Neural cell (in vitro differentiated cells): ENCODE measurements at regions not wholly inside any gene's neighbourhood (a gene's known extent, or its start where the extent isn't known, plus 50 kb on each side); places are given as distances from the start of the nearest gene placed in this dataset.
A peak's percentile ranks its signal among the peaks of the same experiment; 100 is the strongest.

Experiments
- H2AFZ ChIP-seq: fragments of 200-600, 300-800 bp; sonication (generic), shearing (Covaris generic); 2 replicates; pipeline ENCODE4 v1.6.0; 2014; ENCODE audit warnings: low read depth, mild to moderate bottlenecking, antibody characterized with exemption, low read length, moderate library complexity
- H3F3A ChIP-seq: fragments of 200-600 bp; shearing (Covaris generic); 2 replicates; pipeline ENCODE4 v1.6.1; 2016; ENCODE audit warnings: mild to moderate bottlenecking, moderate library complexity, mixed read lengths, antibody characterized with exemption, low read length; ENCODE audit not compliant: insufficient read depth, poor library complexity, severe bottlenecking
- H3K27ac ChIP-seq: fragments of 200-600, 300-800 bp; sonication (generic), shearing (Covaris generic); 2 replicates; pipeline ENCODE4 v1.5.1; 2014; ENCODE audit warnings: mild to moderate bottlenecking, low read length, moderate library complexity
- H3K27me3 ChIP-seq: fragments of 300-800, 200-600 bp; sonication (generic), shearing (Covaris generic); 2 replicates; pipeline ENCODE4 v1.6.0; 2014; ENCODE audit warnings: mild to moderate bottlenecking, low read depth, low read length, moderate library complexity; ENCODE audit not compliant: insufficient read depth
- H3K36me3 ChIP-seq: fragments of 300-800, 200-600 bp; sonication (generic), shearing (Covaris generic); 2 replicates; pipeline ENCODE4 v1.5.1; 2014; ENCODE audit warnings: mild to moderate bottlenecking, antibody characterized with exemption, low read length, moderate library complexity; ENCODE audit not compliant: insufficient read depth
- H3K4me2 ChIP-seq: fragments of 300-800, 200-600 bp; sonication (generic), shearing (Covaris generic); 2 replicates; pipeline ENCODE4 v1.6.0; 2014; ENCODE audit warnings: mild to moderate bottlenecking, low read length
- H3K4me3 ChIP-seq: fragments of 300-800, 200-600 bp; sonication (generic), shearing (Covaris generic); 2 replicates; pipeline ENCODE4 v1.5.1; 2014; ENCODE audit warnings: mild to moderate bottlenecking, low read length, moderate library complexity
- H3K79me2 ChIP-seq: fragments of 200-600 bp; shearing (Covaris generic); replicated peaks from 2 replicates; pipeline ENCODE4 v1.6.0; 2014; ENCODE audit warnings: mild to moderate bottlenecking, low read length, moderate library complexity; ENCODE audit not compliant: insufficient read depth
- H3K9ac ChIP-seq: fragments of 300-800, 200-600 bp; sonication (generic), shearing (Covaris generic); 2 replicates; pipeline ENCODE4 v1.6.1; 2016; ENCODE audit warnings: mild to moderate bottlenecking, low read length, mixed read lengths
- H3K9me2 ChIP-seq: fragments of 200-600 bp; shearing (Covaris generic); 2 replicates; pipeline ENCODE4 v1.6.1; 2016; ENCODE audit warnings: mild to moderate bottlenecking, low read length, mixed read lengths; ENCODE audit not compliant: insufficient read depth
- H3K9me3 ChIP-seq: fragments of 200-600, 300-800 bp; sonication (generic), shearing (Covaris generic); 2 replicates; pipeline ENCODE4 v1.6.1; 2016; ENCODE audit warnings: mild to moderate bottlenecking, mixed run types, low read length, moderate library complexity, mixed read lengths
- H4K20me1 ChIP-seq: fragments of 200-600 bp; shearing (Covaris generic); 2 replicates; pipeline ENCODE4 v1.6.1; 2016; ENCODE audit warnings: mild to moderate bottlenecking, mixed run types; ENCODE audit not compliant: insufficient read depth
- CTCF ChIP-seq: fragments of 450-650 bp; IDR thresholded peaks from 2 replicates; pipeline ENCODE4 v1.5.1; 2014; ENCODE audit warnings: antibody characterized with exemption, mild to moderate bottlenecking, moderate library complexity; ENCODE audit not compliant: poor library complexity, severe bottlenecking
- EP300 ChIP-seq: fragments of 450-650 bp; conservative IDR thresholded peaks from 2 replicates; pipeline ENCODE4 v1.6.1; 2014; ENCODE audit warnings: antibody characterized with exemption, mild to moderate bottlenecking, moderate library complexity; ENCODE audit not compliant: poor library complexity, severe bottlenecking
- EZH2 ChIP-seq: fragments of 200-600, 300-800 bp; shearing (Covaris generic), sonication (generic); IDR thresholded peaks from 2 replicates; pipeline ENCODE4 v1.6.1; 2014; ENCODE audit warnings: antibody characterized with exemption, low read length, borderline replicate concordance, mild to moderate bottlenecking; ENCODE audit not compliant: insufficient read depth, poor library complexity, severe bottlenecking
- MXI1 ChIP-seq: fragments of 450-650 bp; conservative IDR thresholded peaks from 2 replicates; pipeline ENCODE4 v1.6.1; 2014; ENCODE audit warnings: antibody characterized with exemption, mild to moderate bottlenecking; ENCODE audit not compliant: poor library complexity, severe bottlenecking
- POLR2AphosphoS5 ChIP-seq: IDR thresholded peaks from 2 replicates; pipeline ENCODE4 v1.6.1; 2012
- RAD21 ChIP-seq: fragments of 450-650 bp; conservative IDR thresholded peaks from 2 replicates; pipeline ENCODE4 v1.6.1; 2014; ENCODE audit warnings: antibody characterized with exemption, mild to moderate bottlenecking, moderate library complexity
- REST ChIP-seq: IDR thresholded peaks from 2 replicates; pipeline ENCODE4 v1.6.1; 2012; ENCODE audit warnings: borderline replicate concordance
- SMC3 ChIP-seq: fragments of 450-650 bp; conservative IDR thresholded peaks from 2 replicates; pipeline ENCODE4 v1.6.1; 2014; ENCODE audit warnings: antibody characterized with exemption, mild to moderate bottlenecking, moderate library complexity; ENCODE audit not compliant: poor library complexity
- TAF1 ChIP-seq: IDR thresholded peaks from 2 replicates; pipeline ENCODE4 v1.6.1; 2012; ENCODE audit warnings: low read depth

GRCh38 chr5:28766565-28767158 is 1728.3 kb upstream of the CDH9 start:
- Histone ChIP-seq H3K79me2 (no peaks in the 10 kb centered on the region), H3K4me2 (no peak overlapping the region), H2AFZ (no peak overlapping the region), H3K27ac (no peak overlapping the region), H3K9me2 (no peaks in the 10 kb centered on the region), H3K4me3 (no peak overlapping the region), H3K27me3 (no peaks in the 10 kb centered on the region), H3K36me3 (no peaks in the 10 kb centered on the region), H4K20me1 (no peaks in the 10 kb centered on the region), H3K9ac (no peak overlapping the region), H3K9me3 (no peaks in the 10 kb centered on the region), H3F3A (no peaks in the 10 kb centered on the region)
- peak; percentile 85 for TF ChIP-seq SMC3
- peak; percentile 86 for TF ChIP-seq RAD21
- no peak for TF ChIP-seq POLR2AphosphoS5
- peak; percentile 72 for TF ChIP-seq CTCF
- TF ChIP-seq MXI1, result no peak

DNA sequence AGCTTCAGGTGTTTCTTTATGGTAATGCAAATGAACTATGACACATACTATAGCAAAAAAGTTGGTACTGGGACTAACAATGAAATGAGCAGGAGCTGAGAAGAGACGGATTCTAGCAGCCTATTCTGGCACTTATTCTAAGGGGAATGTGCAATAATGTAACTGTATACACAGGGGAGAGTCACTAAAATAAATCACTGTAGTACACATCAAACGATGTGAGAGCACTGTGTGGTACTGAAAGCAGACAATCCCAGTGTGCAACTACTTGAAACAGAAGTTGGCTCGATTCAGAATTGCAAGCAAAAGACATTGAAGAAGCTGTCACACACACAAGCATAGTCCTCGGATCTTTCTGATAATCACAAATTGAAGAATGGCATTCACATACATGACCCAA is 1713.0 kb upstream of the CDH9 start:
- TF ChIP-seq RAD21, result no peak
- TF ChIP-seq POLR2AphosphoS5, result no peak
- TF ChIP-seq MXI1, result no peak
- no peak for TF ChIP-seq CTCF
- no peak for TF ChIP-seq SMC3
- no peak for TF ChIP-seq EP300
- no peak for TF ChIP-seq EZH2
- TF ChIP-seq REST, result no peak
- no peak for TF ChIP-seq TAF1

More for the DNA sequence above, 1713.0 kb upstream of the CDH9 start:
- Histone ChIP-seq H3K79me2 (no peaks in the 10 kb centered on the region), H3K9ac (no peak overlapping the region), H3K27ac (no peak overlapping the region), H3K36me3 (no peaks in the 10 kb centered on the region), H3K27me3 (no peaks in the 10 kb centered on the region), H3F3A (no peaks in the 10 kb centered on the region), H4K20me1 (no peaks in the 10 kb centered on the region), H3K4me2 (no peak overlapping the region), H3K4me3 (no peak overlapping the region), H3K9me3 (no peaks in the 10 kb centered on the region), H3K9me2 (no peaks in the 10 kb centered on the region), H2AFZ (no peak overlapping the region)
